SK-N-MC (cell line): ENCODE measurements at regions not wholly inside any gene's neighbourhood (a gene's known extent, or its start where the extent isn't known, plus 50 kb on each side); places are given as distances from the start of the nearest gene placed in this dataset.

Experiments
- DNase-seq: peaks from one replicate; pipeline ENCODE4 v3.0.0-alpha.2; 2011; ENCODE audit warnings: low read depth, low spot score
- H3K27ac ChIP-seq: fragments of 200-600 bp; sonication (generic); 2 replicates; pipeline ENCODE4 v1.5.1; 2016; ENCODE audit warnings: mixed run types
- H3K36me3 ChIP-seq: fragments of 200-600 bp; sonication (generic); 2 replicates; pipeline ENCODE4 v1.6.1; 2017; ENCODE audit warnings: antibody characterized with exemption, low read length, mixed read lengths; ENCODE audit not compliant: insufficient read depth
- H3K4me3 ChIP-seq: fragments of 200-600 bp; sonication (generic); 2 replicates; pipeline ENCODE4 v1.5.1; 2016
- H3K9ac ChIP-seq: fragments of 200-600 bp; sonication (generic); 2 replicates; pipeline ENCODE4 v1.8.0; 2017; ENCODE audit warnings: mixed run types, mixed read lengths; ENCODE audit not compliant: insufficient read length
- H3K9me3 ChIP-seq: fragments of 200-600 bp; sonication (generic); 2 replicates; pipeline ENCODE4 v1.6.1; 2017; ENCODE audit warnings: low read depth, mild to moderate bottlenecking, antibody characterized with exemption, low read length, moderate library complexity, mixed read lengths
- EZH2 ChIP-seq: fragments of 200-600 bp; sonication (generic); IDR thresholded peaks from one replicate; pipeline ENCODE4 v1.6.1; 2017; ENCODE audit warnings: antibody characterized with exemption
- FOXP2 ChIP-seq: optimal IDR thresholded peaks from 2 replicates; pipeline ENCODE3; 2011; ENCODE audit warnings: mild to moderate bottlenecking, moderate library complexity; ENCODE audit not compliant: insufficient read depth; ENCODE audit errors: extremely low read length, control extremely low read depth
- POLR2AphosphoS5 ChIP-seq: IDR thresholded peaks from 2 replicates; pipeline ENCODE4 v1.6.1; 2012; ENCODE audit warnings: mild to moderate bottlenecking, low read depth, low read length, borderline replicate concordance

GRCh38 chr2:8059255-8059654, 622.6 kb upstream of the ID2 start:
- H3K27ac ChIP-seq, result no peak overlapping the region
- no peaks in the 10 kb centered on the region for H3K36me3 ChIP-seq
- no peak overlapping the region for H3K9ac ChIP-seq
- TF ChIP-seq POLR2AphosphoS5 (no peak), FOXP2 (no peak), EZH2 (no peak)
- no peak overlapping the region for H3K4me3 ChIP-seq
- peaks cover 5% of the 10 kb centered on the region; the same call in 1 of the 2 replicates for H3K9me3 ChIP-seq
- DNase-seq, result no peak

- no peaks in the 10 kb centered on the region for H3K36me3 ChIP-seq
- no peak overlapping the region for H3K9ac ChIP-seq
- DNase-seq, result no peak
- H3K4me3 ChIP-seq, result no peak overlapping the region
- no peak overlapping the region for H3K27ac ChIP-seq
- no peak for TF ChIP-seq FOXP2
- TF ChIP-seq POLR2AphosphoS5, result no peak
- TF ChIP-seq EZH2, result no peak
- H3K9me3 ChIP-seq, result peaks cover 5% of the 10 kb centered on the region; the same call in 1 of the 2 replicates
These were observed 622.1 kb upstream of the ID2 start for GRCh38 chr2:8059794-8060193.

GRCh38 chr2:8061219-8061618, 620.6 kb upstream of the ID2 start:
- Histone ChIP-seq H3K9ac (no peak overlapping the region), H3K36me3 (no peaks in the 10 kb centered on the region), H3K4me3 (no peak overlapping the region), H3K27ac (no peak overlapping the region), H3K9me3 (peaks cover 5% of the 10 kb centered on the region; the same call in 1 of the 2 replicates)
- DNase-seq, result no peak
- TF ChIP-seq EZH2 (no peak), FOXP2 (no peak), POLR2AphosphoS5 (no peak)

GRCh38 chr2:8064603-8065002, 617.3 kb upstream of the ID2 start:
- TF ChIP-seq EZH2 (no peak), POLR2AphosphoS5 (no peak), FOXP2 (no peak)
- Histone ChIP-seq H3K4me3 (no peak overlapping the region), H3K36me3 (no peaks in the 10 kb centered on the region), H3K9me3 (no peaks in the 10 kb centered on the region), H3K27ac (no peak overlapping the region), H3K9ac (no peak overlapping the region)
- DNase-seq, result no peak

GRCh38 chr2:8065191-8065590, 616.7 kb upstream of the ID2 start:
- Histone ChIP-seq H3K9ac (no peak overlapping the region), H3K36me3 (no peaks in the 10 kb centered on the region), H3K9me3 (no peaks in the 10 kb centered on the region), H3K4me3 (no peak overlapping the region), H3K27ac (no peak overlapping the region)
- DNase-seq, result no peak
- no peak for TF ChIP-seq POLR2AphosphoS5
- TF ChIP-seq EZH2, result no peak
- no peak for TF ChIP-seq FOXP2

- TF ChIP-seq POLR2AphosphoS5, result no peak
- no peak for TF ChIP-seq FOXP2
- TF ChIP-seq EZH2, result no peak
- no peak overlapping the region for H3K9ac ChIP-seq
These were observed 614.0 kb upstream of the ID2 start for GRCh38 chr2:8067784-8068336.

GRCh38 chr2:8072907-8073306, 608.9 kb upstream of the ID2 start:
- Histone ChIP-seq H3K4me3 (no peak overlapping the region), H3K9ac (no peak overlapping the region), H3K9me3 (no peaks in the 10 kb centered on the region), H3K36me3 (no peaks in the 10 kb centered on the region), H3K27ac (no peak overlapping the region)
- DNase-seq, result no peak
- TF ChIP-seq FOXP2 (no peak), POLR2AphosphoS5 (no peak), EZH2 (no peak)

More at GRCh38 chr2:8067784-8068336, 614.0 kb upstream of the ID2 start:
- DNase-seq, result no peak
- Histone ChIP-seq H3K4me3 (no peak overlapping the region), H3K9me3 (no peaks in the 10 kb centered on the region), H3K36me3 (no peaks in the 10 kb centered on the region), H3K27ac (no peak overlapping the region)

- Histone ChIP-seq H3K9me3 (no peaks in the 10 kb centered on the region), H3K9ac (no peak overlapping the region), H3K4me3 (no peak overlapping the region), H3K27ac (no peak overlapping the region), H3K36me3 (no peaks in the 10 kb centered on the region)
- no peak for DNase-seq
- TF ChIP-seq EZH2, result no peak
- no peak for TF ChIP-seq POLR2AphosphoS5
- TF ChIP-seq FOXP2, result no peak
These were observed 607.9 kb upstream of the ID2 start for GRCh38 chr2:8073916-8074315.

GRCh38 chr2:8076448-8077342, 605.2 kb upstream of the ID2 start:
- no peak for TF ChIP-seq POLR2AphosphoS5
- Histone ChIP-seq H3K27ac (no peak overlapping the region), H3K9me3 (no peaks in the 10 kb centered on the region), H3K36me3 (no peaks in the 10 kb centered on the region), H3K4me3 (no peak overlapping the region), H3K9ac (no peak overlapping the region)
- DNase-seq, result no peak
